ENCODE measurements at regions not wholly inside any gene's neighbourhood (a gene's known extent, or its start where the extent isn't known, plus 50 kb on each side); places are given as distances from the start of the nearest gene placed in this dataset.

DNA sequence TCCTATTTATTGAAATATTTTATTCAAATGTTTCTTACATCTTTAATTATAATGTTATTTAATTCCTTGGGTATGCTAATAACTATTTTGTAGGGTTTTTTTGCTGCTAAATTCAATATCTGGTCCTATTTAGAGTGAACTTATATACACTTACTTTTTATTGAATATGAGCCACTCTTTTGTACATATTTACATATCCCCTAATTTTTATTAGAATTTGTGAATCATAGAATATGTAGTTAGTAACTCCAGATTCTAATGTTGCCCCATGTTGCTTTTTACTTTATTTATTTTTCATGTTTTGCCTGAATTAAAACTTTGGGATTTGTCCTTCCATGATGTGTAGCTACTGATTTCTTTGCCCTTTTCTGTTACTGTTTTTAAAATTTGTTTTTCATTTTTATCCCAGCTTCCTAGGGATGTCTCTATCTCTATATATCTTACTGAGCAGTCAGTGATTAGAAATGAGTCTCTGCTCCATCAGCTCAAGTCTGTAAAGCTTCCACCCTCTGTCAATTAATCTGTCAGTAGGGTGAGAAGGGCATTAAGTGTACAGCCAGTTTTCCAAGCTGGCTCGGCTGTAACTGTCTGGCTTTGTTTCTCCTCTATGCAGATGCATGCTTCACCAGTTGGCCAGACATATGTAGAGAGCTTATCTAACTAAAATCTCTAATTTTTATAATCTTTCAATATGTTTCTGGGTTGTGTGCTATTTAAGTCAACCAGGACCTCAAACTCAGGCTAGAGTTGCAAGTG, 256.9 kb downstream of the CDH19 start:
- TF ChIP-seq, protein P1, sequence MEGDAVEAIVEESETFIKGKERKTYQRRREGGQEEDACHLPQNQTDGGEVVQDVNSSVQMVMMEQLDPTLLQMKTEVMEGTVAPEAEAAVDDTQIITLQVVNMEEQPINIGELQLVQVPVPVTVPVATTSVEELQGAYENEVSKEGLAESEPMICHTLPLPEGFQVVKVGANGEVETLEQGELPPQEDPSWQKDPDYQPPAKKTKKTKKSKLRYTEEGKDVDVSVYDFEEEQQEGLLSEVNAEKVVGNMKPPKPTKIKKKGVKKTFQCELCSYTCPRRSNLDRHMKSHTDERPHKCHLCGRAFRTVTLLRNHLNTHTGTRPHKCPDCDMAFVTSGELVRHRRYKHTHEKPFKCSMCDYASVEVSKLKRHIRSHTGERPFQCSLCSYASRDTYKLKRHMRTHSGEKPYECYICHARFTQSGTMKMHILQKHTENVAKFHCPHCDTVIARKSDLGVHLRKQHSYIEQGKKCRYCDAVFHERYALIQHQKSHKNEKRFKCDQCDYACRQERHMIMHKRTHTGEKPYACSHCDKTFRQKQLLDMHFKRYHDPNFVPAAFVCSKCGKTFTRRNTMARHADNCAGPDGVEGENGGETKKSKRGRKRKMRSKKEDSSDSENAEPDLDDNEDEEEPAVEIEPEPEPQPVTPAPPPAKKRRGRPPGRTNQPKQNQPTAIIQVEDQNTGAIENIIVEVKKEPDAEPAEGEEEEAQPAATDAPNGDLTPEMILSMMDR (IDR thresholded peaks at IDR 0.05; ENCODE audit: borderline replicate concordance, extremely low read depth, insufficient read depth): no peak
- DNase-seq (peak in 2 of 5 donors; percentile 3 to 34), FAIRE-seq (no peak)

DNA sequence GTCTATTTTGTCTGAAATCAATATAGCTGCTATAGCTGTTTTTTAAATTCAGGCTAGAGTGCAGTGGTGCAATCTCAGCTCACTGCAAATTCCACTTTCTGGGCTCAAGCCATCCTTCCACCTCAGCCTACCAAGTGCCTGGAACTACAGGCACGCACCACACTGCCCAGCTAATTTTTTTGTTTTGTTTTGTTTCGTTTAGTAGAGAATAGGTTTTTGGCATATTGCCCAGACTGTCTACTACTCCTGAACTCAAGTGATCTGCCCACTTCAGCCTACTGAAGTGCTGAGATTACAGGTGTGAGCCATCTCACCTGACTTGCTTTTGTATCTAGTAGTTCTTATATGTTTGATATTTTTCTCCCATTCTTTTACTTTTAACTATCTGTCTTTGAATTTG, 259.7 kb downstream of the CDH19 start:
- FAIRE-seq: no peak
- intact Hi-C loops (cut with DNase I): no loop called here

More for the DNA sequence above, 256.9 kb downstream of the CDH19 start:
- H3K9ac ChIP-seq (ENCODE audit: low read length in 3 of 3): no peak overlapping the region
- H3K27ac ChIP-seq (ENCODE audit: low read depth in 2 of 2, low read length in 2 of 2): no peak overlapping the region
- no peak overlapping the region for H3K4me3 ChIP-seq (ENCODE audit: low read length in 3 of 3)
- H3K36me3 ChIP-seq (ENCODE audit: control insufficient read depth in 2 of 3, insufficient read depth in 3 of 3, low read length in 3 of 3): no peaks in the 10 kb centered on the region
- no peaks in the 10 kb centered on the region for H3K9me3 ChIP-seq (ENCODE audit: control insufficient read depth in 2 of 3, insufficient read depth in 1 of 3, low read length in 3 of 3)
- no peaks in the 10 kb centered on the region for H3K4me1 ChIP-seq (ENCODE audit: control insufficient read depth in 2 of 3, insufficient read depth in 2 of 3, low read depth in 1 of 3, low read length in 3 of 3)
- intact Hi-C loops (cut with DNase I): no loop called here
- no peaks in the 10 kb centered on the region for H3K27me3 ChIP-seq (ENCODE audit: control insufficient read depth, insufficient read depth, low read length)

DNA sequence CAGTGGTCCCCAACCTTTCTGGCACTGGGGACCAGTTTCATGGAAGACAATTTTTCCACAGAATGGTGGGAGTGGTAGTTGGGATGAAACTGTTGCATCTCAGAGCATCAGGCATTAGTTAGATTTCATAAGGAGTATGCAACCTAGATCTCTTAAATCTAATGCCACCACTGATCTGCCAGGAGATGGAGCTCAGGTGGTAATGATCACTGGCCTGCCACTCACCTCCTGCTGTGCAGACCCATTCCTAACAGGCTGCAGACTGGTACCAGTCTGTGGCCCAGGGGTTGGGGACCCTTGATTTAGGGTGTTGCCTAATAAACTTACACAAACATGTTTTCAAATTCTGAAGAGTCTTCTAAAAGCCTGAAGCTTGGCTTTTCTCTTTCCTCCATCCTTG, 261.3 kb downstream of the CDH19 start:
- FAIRE-seq (no peak), DNase-seq (no peak)
- intact Hi-C loops (cut with DNase I): no loop called here

More for the DNA sequence above, 259.7 kb downstream of the CDH19 start:
- Histone ChIP-seq H3K9me3 (ENCODE audit: control insufficient read depth in 2 of 3, insufficient read depth in 1 of 3, low read length in 3 of 3) (no peaks in the 10 kb centered on the region), H3K9ac (ENCODE audit: low read length in 3 of 3) (no peak overlapping the region), H3K27me3 (ENCODE audit: control insufficient read depth, insufficient read depth, low read length) (no peaks in the 10 kb centered on the region), H3K27ac (ENCODE audit: low read depth in 2 of 2, low read length in 2 of 2) (no peak overlapping the region), H3K4me1 (ENCODE audit: control insufficient read depth in 2 of 3, insufficient read depth in 2 of 3, low read depth in 1 of 3, low read length in 3 of 3) (no peaks in the 10 kb centered on the region), H3K36me3 (ENCODE audit: control insufficient read depth in 2 of 3, insufficient read depth in 3 of 3, low read length in 3 of 3) (no peaks in the 10 kb centered on the region), H3K4me3 (ENCODE audit: low read length in 3 of 3) (no peak overlapping the region)
- TF ChIP-seq, protein P1 (IDR thresholded peaks at IDR 0.05; ENCODE audit: borderline replicate concordance, extremely low read depth, insufficient read depth): no peak
- no peak for DNase-seq

More for the DNA sequence above, 261.3 kb downstream of the CDH19 start:
- no peak overlapping the region for H3K9ac ChIP-seq (ENCODE audit: low read length in 3 of 3)
- H3K4me1 ChIP-seq (ENCODE audit: control insufficient read depth in 2 of 3, insufficient read depth in 2 of 3, low read depth in 1 of 3, low read length in 3 of 3): no peaks in the 10 kb centered on the region
- H3K36me3 ChIP-seq (ENCODE audit: control insufficient read depth in 2 of 3, insufficient read depth in 3 of 3, low read length in 3 of 3): no peaks in the 10 kb centered on the region
- TF ChIP-seq, protein P1 (IDR thresholded peaks at IDR 0.05; ENCODE audit: borderline replicate concordance, extremely low read depth, insufficient read depth): no peak
- no peak overlapping the region for H3K27ac ChIP-seq (ENCODE audit: low read depth in 2 of 2, low read length in 2 of 2)
- no peaks in the 10 kb centered on the region for H3K9me3 ChIP-seq (ENCODE audit: control insufficient read depth in 2 of 3, insufficient read depth in 1 of 3, low read length in 3 of 3)
- H3K27me3 ChIP-seq (ENCODE audit: control insufficient read depth, insufficient read depth, low read length): no peaks in the 10 kb centered on the region
- no peak overlapping the region for H3K4me3 ChIP-seq (ENCODE audit: low read length in 3 of 3)
